GM21528 (cell line): ENCODE measurements at regions not wholly inside any gene's neighbourhood (a gene's known extent, or its start where the extent isn't known, plus 50 kb on each side); places are given as distances from the start of the nearest gene placed in this dataset.
A peak's percentile ranks its signal among the peaks of the same experiment; 100 is the strongest.
"Not testable (repeated sequence)": the region's sequence is repeated elsewhere in the genome, so short reads cannot be mapped to it uniquely, and the experiment has no call there.

Experiments
- ATAC-seq: cut with Tn5 transposase; IDR thresholded peaks from one replicate; pipeline ENCODE4 v1.9.1; 2021; ENCODE audit warnings: mild to moderate bottlenecking, moderate library complexity; ENCODE audit not compliant: unreplicated experiment, low FRiP score

- no peak for ATAC-seq
These were observed 82.2 kb upstream of the SEC11C start for GRCh38 chr18:59057493-59057795.

GRCh38 chr18:59057969-59058368 is 81.7 kb upstream of the SEC11C start:
- ATAC-seq, result no peak

- ATAC-seq, result no peak
These were observed 80.5 kb upstream of the SEC11C start for GRCh38 chr18:59059140-59059539.

GRCh38 chr18:59060551-59060950 is 79.1 kb upstream of the SEC11C start:
- ATAC-seq, result no peak

GRCh38 chr18:59061914-59062642 is 77.6 kb upstream of the SEC11C start:
- no peak for ATAC-seq

- ATAC-seq, result no peak
These were observed 77.1 kb upstream of the SEC11C start for GRCh38 chr18:59062643-59063006.

GRCh38 chr18:59063300-59063906 is 76.3 kb upstream of the SEC11C start:
- ATAC-seq, result no peak

- ATAC-seq, result no peak
These were observed 75.8 kb upstream of the SEC11C start for GRCh38 chr18:59063912-59064311.

GRCh38 chr18:59065684-59066083 is 74.0 kb upstream of the SEC11C start:
- ATAC-seq, result no peak

GRCh38 chr18:59067873-59068272 is 71.8 kb upstream of the SEC11C start:
- no peak for ATAC-seq

GRCh38 chr18:59068276-59069071 is 71.2 kb upstream of the SEC11C start:
- no peak for ATAC-seq

GRCh38 chr18:59070181-59070912 is 69.3 kb upstream of the SEC11C start:
- peak; percentile 70 for ATAC-seq

GRCh38 chr18:59072727-59073421 is 66.8 kb upstream of the SEC11C start:
- ATAC-seq, result no peak

- no peak for ATAC-seq
These were observed 63.8 kb upstream of the SEC11C start for GRCh38 chr18:59075923-59076322.

GRCh38 chr18:59079264-59079663 is 60.4 kb upstream of the SEC11C start:
- ATAC-seq, result no peak

- ATAC-seq, result not testable (repeated sequence)
These were observed 59.8 kb upstream of the SEC11C start for GRCh38 chr18:59079687-59080501.

- no peak for ATAC-seq
These were observed 56.4 kb upstream of the SEC11C start for GRCh38 chr18:59083136-59083818.

- ATAC-seq, result no peak
These were observed 54.4 kb upstream of the SEC11C start for GRCh38 chr18:59085126-59085794.

GRCh38 chr18:59085797-59086196 is 53.9 kb upstream of the SEC11C start:
- ATAC-seq, result no peak
